LNCaP clone FGC (cell line): ENCODE measurements at regions not wholly inside any gene's neighbourhood (a gene's known extent, or its start where the extent isn't known, plus 50 kb on each side); places are given as distances from the start of the nearest gene placed in this dataset.

ENCODE experiments used
- DNase-seq: peaks from one replicate; pipeline ENCODE4 v3.0.0-alpha.2; 2011; ENCODE audit warnings: low read depth
- H3K4me3 ChIP-seq: 2 replicates; pipeline ENCODE4 v1.5.1; 2011; ENCODE audit warnings: mild to moderate bottlenecking, low read depth, low read length, control low read depth
- TF ChIP-seq, protein P1 (sequence below): IDR thresholded peaks from 2 replicates; pipeline ENCODE4 v1.5.1; 2012; ENCODE audit warnings: mild to moderate bottlenecking; ENCODE audit not compliant: control insufficient read depth, insufficient read depth; ENCODE audit errors: extremely low read depth

DNA sequence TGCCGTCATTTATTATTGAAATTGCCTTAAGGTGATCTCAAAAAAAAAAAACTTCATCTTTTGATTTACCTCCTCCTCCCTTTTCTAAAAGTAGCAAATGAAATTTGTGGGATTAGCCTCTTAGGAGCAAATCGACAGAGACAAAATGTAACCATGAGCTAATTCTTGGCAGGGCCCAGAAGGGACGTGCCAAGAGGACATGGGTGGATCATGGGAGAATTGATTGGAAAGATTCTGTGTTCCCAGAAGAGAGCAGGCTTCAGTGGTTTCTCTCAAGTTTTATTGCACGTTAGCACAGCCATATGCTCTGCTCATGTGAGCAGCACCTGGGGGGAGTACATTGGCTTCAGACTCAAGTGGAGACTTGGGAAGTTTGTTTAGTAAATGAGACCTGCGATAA is 394.6 kb downstream of the ELAVL2 start:
- TF ChIP-seq, protein P1, sequence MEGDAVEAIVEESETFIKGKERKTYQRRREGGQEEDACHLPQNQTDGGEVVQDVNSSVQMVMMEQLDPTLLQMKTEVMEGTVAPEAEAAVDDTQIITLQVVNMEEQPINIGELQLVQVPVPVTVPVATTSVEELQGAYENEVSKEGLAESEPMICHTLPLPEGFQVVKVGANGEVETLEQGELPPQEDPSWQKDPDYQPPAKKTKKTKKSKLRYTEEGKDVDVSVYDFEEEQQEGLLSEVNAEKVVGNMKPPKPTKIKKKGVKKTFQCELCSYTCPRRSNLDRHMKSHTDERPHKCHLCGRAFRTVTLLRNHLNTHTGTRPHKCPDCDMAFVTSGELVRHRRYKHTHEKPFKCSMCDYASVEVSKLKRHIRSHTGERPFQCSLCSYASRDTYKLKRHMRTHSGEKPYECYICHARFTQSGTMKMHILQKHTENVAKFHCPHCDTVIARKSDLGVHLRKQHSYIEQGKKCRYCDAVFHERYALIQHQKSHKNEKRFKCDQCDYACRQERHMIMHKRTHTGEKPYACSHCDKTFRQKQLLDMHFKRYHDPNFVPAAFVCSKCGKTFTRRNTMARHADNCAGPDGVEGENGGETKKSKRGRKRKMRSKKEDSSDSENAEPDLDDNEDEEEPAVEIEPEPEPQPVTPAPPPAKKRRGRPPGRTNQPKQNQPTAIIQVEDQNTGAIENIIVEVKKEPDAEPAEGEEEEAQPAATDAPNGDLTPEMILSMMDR = no peak
- peak; percentile 2 for DNase-seq
- H3K4me3 ChIP-seq = no peak overlapping the region

DNA sequence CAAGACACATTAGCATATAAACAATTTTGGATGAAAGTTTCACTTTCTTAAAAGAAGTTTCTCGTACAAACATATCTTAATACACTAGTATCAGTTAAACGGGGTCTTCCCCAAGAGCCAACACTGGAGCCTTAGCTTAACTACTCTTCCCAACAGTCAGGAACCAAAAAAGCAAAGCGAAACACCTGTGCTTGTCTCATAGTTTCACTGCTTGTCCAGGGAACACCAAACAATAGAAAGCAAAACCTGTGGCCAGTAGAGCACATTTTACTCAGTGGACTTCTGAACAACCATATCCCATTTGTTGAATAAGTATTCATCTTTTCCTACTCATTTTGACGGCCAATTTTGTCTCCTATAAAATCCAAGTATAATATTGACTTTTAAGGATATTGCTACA is 391.4 kb downstream of the ELAVL2 start:
- TF ChIP-seq, protein P1 = no peak
- no peak for DNase-seq
- no peak overlapping the region for H3K4me3 ChIP-seq

DNA sequence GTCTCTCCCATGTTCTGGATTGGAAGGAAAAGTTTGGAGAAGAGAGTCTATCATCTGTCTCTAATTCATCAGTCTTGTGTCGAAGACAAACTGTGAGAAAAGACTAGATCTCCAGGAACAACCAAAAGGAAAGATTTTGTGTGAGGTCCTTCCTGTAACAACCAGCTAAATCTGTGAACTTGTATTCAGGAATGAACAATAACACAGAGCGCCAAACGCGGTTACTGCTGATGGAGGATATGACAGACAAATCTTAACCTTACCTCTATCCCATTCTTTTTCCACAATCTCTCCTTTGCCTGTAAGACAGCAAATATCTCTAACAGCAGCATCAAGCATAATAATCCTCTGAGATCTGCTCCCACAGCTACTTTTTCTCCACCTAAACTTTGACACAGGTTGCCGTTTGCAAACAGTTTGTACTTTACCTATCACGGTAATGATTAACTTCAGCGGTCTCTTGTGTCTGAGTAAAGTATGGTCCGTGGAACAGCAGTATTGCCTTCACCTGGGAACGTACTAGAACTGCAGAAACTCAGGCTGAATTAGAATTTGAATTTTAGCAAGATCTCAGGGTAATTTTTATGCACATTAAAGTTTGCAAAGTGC is 387.6 kb downstream of the ELAVL2 start:
- DNase-seq = no peak
- TF ChIP-seq, protein P1 = no peak
- H3K4me3 ChIP-seq = no peak overlapping the region

DNA sequence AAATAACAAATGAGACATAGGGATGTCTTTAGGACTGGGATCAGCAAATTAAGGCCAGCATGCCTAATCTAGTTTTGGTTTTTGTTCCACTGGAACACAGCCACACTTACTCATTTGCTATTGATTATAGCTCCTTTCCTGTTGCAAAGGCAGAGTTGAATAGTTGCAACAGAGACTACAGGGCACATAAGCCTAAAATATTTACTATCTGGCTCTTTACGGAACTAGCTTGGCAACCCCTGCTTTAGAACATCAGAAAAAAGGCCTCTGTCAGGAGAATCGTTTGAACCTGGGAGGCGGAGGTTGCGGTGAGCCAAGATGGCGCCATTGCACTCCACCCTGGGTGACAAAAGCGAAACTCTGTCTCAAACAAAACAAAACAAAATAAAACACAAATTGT is 384.8 kb downstream of the ELAVL2 start:
- H3K4me3 ChIP-seq = no peak overlapping the region
- no peak for DNase-seq
- TF ChIP-seq, protein P1 = no peak

DNA sequence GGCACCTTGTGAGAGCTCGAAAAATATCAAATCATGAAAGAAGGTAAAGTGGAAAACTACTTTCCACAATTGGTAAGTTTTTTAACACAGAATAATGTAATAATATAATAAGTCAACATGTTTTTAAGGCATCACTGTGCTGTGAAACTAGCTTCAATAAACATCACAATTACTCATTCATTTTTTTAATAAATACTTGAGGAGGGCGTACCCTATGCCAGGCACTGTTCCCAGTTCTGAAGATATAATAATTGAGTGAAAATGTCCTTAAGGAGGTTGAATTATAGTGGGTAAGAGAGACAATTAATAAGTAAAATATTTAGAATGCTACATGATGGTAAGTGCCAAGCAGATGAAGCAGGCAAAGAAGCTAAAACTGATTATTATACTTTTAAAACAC is 381.4 kb downstream of the ELAVL2 start:
- TF ChIP-seq, protein P1 = no peak
- no peak overlapping the region for H3K4me3 ChIP-seq
- no peak for DNase-seq

DNA sequence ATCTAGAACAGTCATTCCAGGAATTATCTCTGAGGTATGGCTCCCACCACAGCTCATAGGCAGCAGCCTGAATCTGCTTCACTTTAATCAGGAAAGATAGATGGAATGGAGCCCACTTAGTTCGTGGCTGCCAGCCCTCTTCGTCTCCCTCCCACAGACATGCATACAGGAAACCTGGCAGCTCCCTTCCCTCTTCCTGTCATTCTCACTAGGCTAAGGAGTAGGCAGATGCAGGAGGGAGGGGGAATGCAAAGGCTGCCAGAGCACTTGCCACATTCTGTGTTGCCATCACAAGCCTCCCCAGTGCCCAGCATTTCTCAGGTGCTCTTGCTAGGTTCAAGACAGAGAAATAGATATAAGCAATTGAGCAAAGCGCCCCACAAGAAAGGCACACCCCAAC is 378.9 kb downstream of the ELAVL2 start:
- TF ChIP-seq, protein P1 = no peak
- no peak for DNase-seq
- H3K4me3 ChIP-seq = no peak overlapping the region

DNA sequence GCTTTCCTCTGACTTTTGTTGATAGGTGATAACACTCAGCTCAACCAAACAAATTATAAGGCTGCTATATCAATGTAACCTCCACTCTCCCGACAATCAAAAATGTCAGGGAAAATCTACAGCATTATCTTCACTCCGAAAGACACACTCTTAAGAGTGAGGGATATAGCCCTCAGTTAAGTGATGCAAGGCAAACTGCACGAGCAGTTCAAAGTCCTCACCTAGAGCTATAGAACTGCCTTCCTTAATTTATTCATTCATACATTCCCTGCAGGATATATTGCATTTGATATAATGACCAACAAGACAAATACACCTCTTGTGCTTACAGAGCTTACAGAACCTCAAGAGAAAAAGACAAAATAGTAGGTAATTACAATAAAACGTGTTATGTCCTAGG is 378.1 kb downstream of the ELAVL2 start:
- H3K4me3 ChIP-seq = no peak overlapping the region
- DNase-seq = no peak
- TF ChIP-seq, protein P1 = no peak
